Transverse colon (tissue), 4 donors: ENCODE measurements at regions not wholly inside any gene's neighbourhood (a gene's known extent, or its start where the extent isn't known, plus 50 kb on each side); places are given as distances from the start of the nearest gene placed in this dataset.

Source experiments
- DNase-seq: peaks from one replicate; pipeline ENCODE4 v3.0.0-alpha.2; 2019
- H3K27ac ChIP-seq, 4 donors: fragments of 200-600 bp; sonication (generic); 2 replicates each; pipeline ENCODE4 v1.5.1; 2016 to 2018; ENCODE audit warnings: inconsistent platforms in 4 of 4
- H3K27me3 ChIP-seq: fragments of 200-600 bp; sonication (generic); 2 replicates; pipeline ENCODE4 v1.5.1; 2017; ENCODE audit warnings: inconsistent platforms
- H3K36me3 ChIP-seq, 4 donors: fragments of 200-600 bp; sonication (generic); 2 replicates each; pipeline ENCODE4 v1.5.1; 2017 to 2019; ENCODE audit warnings: inconsistent platforms in 4 of 4
- H3K4me1 ChIP-seq, 4 donors: fragments of 200-600 bp; sonication (generic); 2 replicates each; pipeline ENCODE4 v1.5.1; 2017 to 2020; ENCODE audit warnings: inconsistent platforms in 4 of 4
- H3K4me3 ChIP-seq, 4 donors: fragments of 200-600 bp; sonication (generic); 1 replicate in 1 of 4; 2 replicates in 3 of 4; pipeline versions ENCODE4 v1.5.1 to v1.6.1; 2017 to 2019; ENCODE audit warnings: inconsistent platforms in 4 of 4
- H3K9me3 ChIP-seq, 2 donors: fragments of 200-600 bp; sonication (generic); 2 replicates each; pipeline ENCODE4 v1.5.1; 2017 to 2019; ENCODE audit warnings: inconsistent platforms in 2 of 2
- EP300 ChIP-seq: sonication (generic); formaldehyde crosslinking; IDR thresholded peaks from one replicate; pipeline ENCODE4 v1.6.1; 2017; ENCODE audit warnings: antibody characterized with exemption, low read depth
- POLR2A ChIP-seq: fragments of 450-650 bp; IDR thresholded peaks from one replicate; pipeline ENCODE4 v1.6.1; 2016; ENCODE audit warnings: antibody characterized with exemption, mild to moderate bottlenecking, moderate library complexity
- POLR2AphosphoS5 ChIP-seq, 3 donors: sonication (generic); formaldehyde crosslinking; IDR thresholded peaks; one replicate each; pipeline ENCODE4 v1.6.1; 2016; ENCODE audit warnings: antibody characterized with exemption in 3 of 3
- WGBS, 2 donors: methylation state at CpG; one replicate each; pipeline ENCODE4 v1.1.5; 2018; ENCODE audit warnings: low coverage in 1 of 2; 5-methylcytosine and 5-hydroxymethylcytosine counted together
- in situ Hi-C, 4 donors: fragments of 200-750 bp; cut with MboI; loops; one replicate each; pipeline versions ENCODE4 v1.15.0 to v1.15.1; 2017; ENCODE audit warnings: low sequenced_read_pairs in 3 of 4, low pct_ligation_motif_present in 1 of 4, low pct_unique_long_range_greater_than_20kb in 1 of 4
- intact Hi-C: fragments of 100-400 bp; cut with DNase I; formaldehyde crosslinking; loops from one replicate; pipeline ENCODE4 v1.15.1; 2023; ENCODE audit warnings: low total_unique reads
- TF ChIP-seq, protein P1 (sequence below), 5 experiments: fragments of 200-600 bp in 3 of 5; fragments of 450-650 bp in 2 of 5; sonication (generic) in 3 of 5; IDR thresholded peaks; 1 replicate in 2 of 5; 2 replicates in 3 of 5; pipeline ENCODE4 v1.5.1; 2016 to 2017; ENCODE audit warnings: antibody characterized with exemption in 5 of 5, inconsistent platforms in 3 of 5, mild to moderate bottlenecking in 2 of 5, moderate library complexity in 1 of 5

DNA sequence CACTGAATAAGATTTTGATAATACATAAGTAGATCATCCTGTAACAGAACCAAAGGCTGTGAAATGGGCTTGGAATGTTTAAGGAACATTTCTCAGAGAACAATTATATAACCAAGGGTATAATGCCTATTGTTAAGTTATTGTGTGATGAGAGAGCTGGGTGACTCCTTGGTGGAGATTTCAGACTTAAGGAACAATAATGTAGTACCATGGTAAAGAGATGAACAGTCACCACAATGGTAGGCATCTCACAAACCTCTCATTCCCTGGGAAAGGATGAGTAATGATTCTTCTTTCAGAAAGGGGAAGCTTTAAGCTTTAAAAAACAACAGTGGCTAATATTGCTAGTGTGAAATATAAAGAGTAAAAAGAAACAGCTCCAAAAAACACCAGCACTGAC, 147.4 kb downstream of the TRIM36 start:
- Histone ChIP-seq H3K4me1 (no peaks in the 10 kb centered on the region), H3K27ac (no peak overlapping the region), H3K9me3 (no peaks in the 10 kb centered on the region), H3K4me3 (no peak overlapping the region), H3K36me3 (no peaks in the 10 kb centered on the region), H3K27me3 (no peaks in the 10 kb centered on the region)
- in situ Hi-C loops (no loop called here), intact Hi-C loops (no loop called here)
- no peak for TF ChIP-seq POLR2A
- TF ChIP-seq POLR2AphosphoS5 (IDR thresholded peaks at IDR 0.05) = no peak
- TF ChIP-seq EP300 = no peak
- TF ChIP-seq, protein P1, sequence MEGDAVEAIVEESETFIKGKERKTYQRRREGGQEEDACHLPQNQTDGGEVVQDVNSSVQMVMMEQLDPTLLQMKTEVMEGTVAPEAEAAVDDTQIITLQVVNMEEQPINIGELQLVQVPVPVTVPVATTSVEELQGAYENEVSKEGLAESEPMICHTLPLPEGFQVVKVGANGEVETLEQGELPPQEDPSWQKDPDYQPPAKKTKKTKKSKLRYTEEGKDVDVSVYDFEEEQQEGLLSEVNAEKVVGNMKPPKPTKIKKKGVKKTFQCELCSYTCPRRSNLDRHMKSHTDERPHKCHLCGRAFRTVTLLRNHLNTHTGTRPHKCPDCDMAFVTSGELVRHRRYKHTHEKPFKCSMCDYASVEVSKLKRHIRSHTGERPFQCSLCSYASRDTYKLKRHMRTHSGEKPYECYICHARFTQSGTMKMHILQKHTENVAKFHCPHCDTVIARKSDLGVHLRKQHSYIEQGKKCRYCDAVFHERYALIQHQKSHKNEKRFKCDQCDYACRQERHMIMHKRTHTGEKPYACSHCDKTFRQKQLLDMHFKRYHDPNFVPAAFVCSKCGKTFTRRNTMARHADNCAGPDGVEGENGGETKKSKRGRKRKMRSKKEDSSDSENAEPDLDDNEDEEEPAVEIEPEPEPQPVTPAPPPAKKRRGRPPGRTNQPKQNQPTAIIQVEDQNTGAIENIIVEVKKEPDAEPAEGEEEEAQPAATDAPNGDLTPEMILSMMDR (IDR thresholded peaks at IDR 0.05) = no peak
- DNase-seq = no peak

DNA sequence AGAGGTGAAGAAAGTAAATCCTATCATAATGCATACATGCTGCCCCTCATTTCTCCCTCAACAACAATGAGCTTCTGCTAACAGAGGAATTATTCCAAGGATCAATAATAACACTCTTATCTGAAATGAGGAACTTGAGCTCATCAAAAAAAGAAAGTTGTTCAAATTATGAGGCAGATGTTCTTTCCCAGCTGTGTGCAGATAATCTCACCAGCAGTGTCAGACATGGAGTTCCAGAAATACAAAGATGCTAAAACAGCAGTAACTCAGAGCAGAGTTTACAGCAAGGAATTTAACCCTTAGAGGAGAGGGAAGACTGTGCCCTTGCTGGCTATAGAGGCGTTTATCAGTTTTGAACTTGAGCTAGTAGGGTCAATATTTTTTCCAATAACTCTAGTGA, 153.1 kb downstream of the TRIM36 start:
- intact Hi-C loops (no loop called here), in situ Hi-C loops (no loop called here)
- H3K4me1 ChIP-seq = no peaks in the 10 kb centered on the region
- H3K4me3 ChIP-seq = no peak overlapping the region
- no peaks in the 10 kb centered on the region for H3K36me3 ChIP-seq
- DNase-seq = no peak
- no peak overlapping the region for H3K27ac ChIP-seq
- no peak for TF ChIP-seq EP300
- TF ChIP-seq, protein P1 (IDR thresholded peaks at IDR 0.05) = no peak
- TF ChIP-seq POLR2AphosphoS5 (IDR thresholded peaks at IDR 0.05) = no peak
- TF ChIP-seq POLR2A = no peak
- H3K9me3 ChIP-seq = no peaks in the 10 kb centered on the region
- 29 to 67% methylated on average over 1 of the region's 1 CpG for WGBS, 2 donors
- H3K27me3 ChIP-seq = no peaks in the 10 kb centered on the region

DNA sequence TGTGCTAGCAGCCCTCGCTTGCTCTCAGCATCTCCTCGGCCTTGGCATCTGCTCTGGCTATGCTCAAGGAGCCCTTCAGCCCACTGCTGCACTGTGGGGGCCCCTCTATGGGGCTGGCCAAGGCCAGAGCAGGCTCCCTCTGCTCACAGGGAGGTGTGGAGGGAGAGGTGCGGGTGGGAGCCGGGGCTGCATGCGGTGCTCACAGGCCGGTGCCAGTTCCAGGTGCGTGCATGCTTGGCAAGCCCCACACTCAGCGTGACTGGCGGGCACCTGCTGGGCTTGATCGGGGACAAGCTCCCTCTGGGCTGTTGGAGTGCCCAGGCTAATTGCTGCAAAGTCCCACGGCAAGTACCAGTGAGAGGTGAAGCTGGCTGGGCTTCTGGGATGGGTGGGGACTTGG, 170.5 kb downstream of the TRIM36 start:
- in situ Hi-C loops = no loop called here
- 94% methylated on average over 9 of the region's 11 CpGs; no CpG with 5 or more reads in 1 of the 2 donors for WGBS, 2 donors
- Histone ChIP-seq H3K4me1 (no peaks in the 10 kb centered on the region), H3K36me3 (no peaks in the 10 kb centered on the region), H3K9me3 (no peaks in the 10 kb centered on the region), H3K27me3 (no peaks in the 10 kb centered on the region), H3K4me3 (no peak overlapping the region), H3K27ac (no peak overlapping the region)
- DNase-seq = no peak
- no peak for TF ChIP-seq POLR2AphosphoS5 (IDR thresholded peaks at IDR 0.05)
- TF ChIP-seq EP300 = no peak
- TF ChIP-seq POLR2A = no peak
- TF ChIP-seq, protein P1 (IDR thresholded peaks at IDR 0.05) = no peak
- intact Hi-C loops = no loop called here

DNA sequence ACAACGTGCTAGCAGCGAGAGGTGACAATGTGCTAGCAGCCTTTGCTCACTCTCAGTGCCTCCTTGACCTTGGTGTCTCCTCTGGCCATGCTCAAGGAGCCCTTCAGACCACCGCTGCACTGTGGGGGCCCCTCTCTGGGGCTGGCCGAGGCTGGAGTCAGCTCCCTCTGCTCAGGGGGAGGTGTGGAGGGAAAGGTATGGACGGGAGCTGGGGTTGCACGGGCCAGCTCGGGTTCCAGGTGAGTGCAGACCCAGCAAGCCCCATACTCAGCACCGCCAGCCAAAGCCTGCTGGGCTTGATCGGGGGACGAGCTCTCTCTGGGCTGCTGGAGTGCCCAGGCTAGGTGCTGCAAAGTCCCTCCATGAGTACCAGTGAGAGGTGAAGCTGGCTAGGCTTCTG, 180.2 kb downstream of the TRIM36 start:
- no peak for DNase-seq
- Histone ChIP-seq H3K27me3 (no peaks in the 10 kb centered on the region), H3K9me3 (no peaks in the 10 kb centered on the region), H3K4me1 (no peaks in the 10 kb centered on the region), H3K4me3 (no peak overlapping the region), H3K36me3 (no peaks in the 10 kb centered on the region), H3K27ac (no peak overlapping the region)
- TF ChIP-seq EP300 = no peak
- TF ChIP-seq POLR2A = no peak
- TF ChIP-seq, protein P1 (IDR thresholded peaks at IDR 0.05) = no peak
- TF ChIP-seq POLR2AphosphoS5 (IDR thresholded peaks at IDR 0.05) = no peak
- in situ Hi-C loops = no loop called here
- intact Hi-C loops = no loop called here
- WGBS, 2 donors = 79% methylated on average over 2 to 7 of the region's 10 CpGs
